SH-SY5Y (cell line): ENCODE measurements at regions not wholly inside any gene's neighbourhood (a gene's known extent, or its start where the extent isn't known, plus 50 kb on each side); places are given as distances from the start of the nearest gene placed in this dataset.

ENCODE experiments used
- GATA2 ChIP-seq: IDR thresholded peaks from 2 replicates; pipeline ENCODE4 v1.6.1; 2011; ENCODE audit warnings: mild to moderate bottlenecking, low read depth, low read length
- GATA3 ChIP-seq: IDR thresholded peaks from 2 replicates; pipeline ENCODE4 v1.6.1; 2011; ENCODE audit warnings: low read depth, mild to moderate bottlenecking, low read length, moderate library complexity

GRCh38 chr9:106718936-106719335 lies 144.0 kb upstream of the ZNF462 start:
- no peak for TF ChIP-seq GATA2
- no peak for TF ChIP-seq GATA3
